ENCODE measurements at regions not wholly inside any gene's neighbourhood (a gene's known extent, or its start where the extent isn't known, plus 50 kb on each side); places are given as distances from the start of the nearest gene placed in this dataset.

GRCh38 chr16:35605921-35606320, 2146.5 kb downstream of the TP53TG3F start:
- TF ChIP-seq POLR2AphosphoS5 (IDR thresholded peaks at IDR 0.05; ENCODE audit: borderline replicate concordance, low read depth, low read length): no peak
- TF ChIP-seq EZH2 (IDR thresholded peaks at IDR 0.05): no peak
- TF ChIP-seq FOXP2 (optimal IDR thresholded peaks at IDR 0.05; ENCODE audit: control extremely low read depth, extremely low read length, insufficient read depth): no peak
